Caco-2 (cell line): ENCODE measurements at regions not wholly inside any gene's neighbourhood (a gene's known extent, or its start where the extent isn't known, plus 50 kb on each side); places are given as distances from the start of the nearest gene placed in this dataset.
"Not testable (repeated sequence)": the region's sequence is repeated elsewhere in the genome, so short reads cannot be mapped to it uniquely, and the experiment has no call there.

ENCODE experiments used
- BruUV-seq: library from RNA; stranded (reverse); fragments of 400-500 nt; replicated peaks from 2 replicates; lab custom pipeline; 2021; lab: Mats Ljungman, UMichigan
- CTCF ChIA-PET: fragments of 300-600 bp; sonication (Branson Sonifier 250); formaldehyde crosslinking; loops from one replicate; lab custom pipeline; 2022; ENCODE audit warnings: antibody characterized with exemption; lab: Charles Lee
- POLR2A ChIA-PET: fragments of 300-600 bp; sonication (Branson Sonifier 250); formaldehyde crosslinking; loops from one replicate; lab custom pipeline; 2022; ENCODE audit warnings: antibody characterized with exemption; lab: Charles Lee
- DNase-seq, 2 experiments: peaks; one replicate each; pipeline versions ENCODE4 v3.0.0 to v3.0.0-alpha.2; 2020 to 2022
- H3K27me3 ChIP-seq: replicated peaks from 2 replicates; pipeline ENCODE4 v1.6.0; 2011; ENCODE audit warnings: low read length; ENCODE audit not compliant: control insufficient read depth, insufficient read depth
- H3K36me3 ChIP-seq: 2 replicates; pipeline ENCODE4 v1.5.1; 2011; ENCODE audit warnings: low read length; ENCODE audit not compliant: control insufficient read depth, insufficient read depth
- H3K4me1 ChIP-seq: fragments of 250-450 bp; sonication (Bioruptor Pico); 2 replicates; pipeline ENCODE4 v1.5.1; 2020; ENCODE audit warnings: mild to moderate bottlenecking
- H3K4me3 ChIP-seq: 2 replicates; pipeline ENCODE4 v1.5.1; 2011; ENCODE audit warnings: low read depth, mild to moderate bottlenecking, control low read depth, low read length
- H3K9me3 ChIP-seq: fragments of 250-450 bp; sonication (Bioruptor Pico); 2 replicates; pipeline ENCODE4 v1.5.1; 2020; ENCODE audit warnings: mild to moderate bottlenecking, moderate library complexity
- H3K27ac Mint-ChIP-seq: one replicate; pipeline ENCODE4 v1.8.0; 2022; ENCODE audit warnings: mixed read lengths; ENCODE audit not compliant: unreplicated experiment
- H3K27me3 Mint-ChIP-seq: one replicate; pipeline ENCODE4 v1.8.0; 2022; ENCODE audit warnings: mixed read lengths; ENCODE audit not compliant: insufficient read depth, unreplicated experiment
- H3K36me3 Mint-ChIP-seq: one replicate; pipeline ENCODE4 v1.8.0; 2022; ENCODE audit warnings: mild to moderate bottlenecking, mixed read lengths; ENCODE audit not compliant: insufficient read depth, unreplicated experiment
- H3K4me1 Mint-ChIP-seq: one replicate; pipeline ENCODE4 v1.8.0; 2022; ENCODE audit warnings: low read depth, mixed read lengths; ENCODE audit not compliant: unreplicated experiment
- H3K4me3 Mint-ChIP-seq: one replicate; pipeline ENCODE4 v1.8.0; 2022; ENCODE audit warnings: mild to moderate bottlenecking, moderate library complexity, mixed read lengths; ENCODE audit not compliant: unreplicated experiment
- H3K9me3 Mint-ChIP-seq: one replicate; pipeline ENCODE4 v1.8.0; 2022; ENCODE audit warnings: mixed read lengths; ENCODE audit not compliant: unreplicated experiment
- CTCF ChIP-seq, 2 experiments: fragments of 200-600 bp in 1 of 2; IDR thresholded peaks; 1 replicate in 1 of 2; 2 replicates in 1 of 2; pipeline versions ENCODE4 v1.5.1 to v1.8.0; 2011 to 2022; ENCODE audit warnings: antibody characterized with exemption in 1 of 2, control low read depth in 1 of 2, inconsistent platforms in 1 of 2, low read depth in 1 of 2, low read length in 1 of 2, mild to moderate bottlenecking in 1 of 2, moderate library complexity in 1 of 2; ENCODE audit not compliant: insufficient read depth in 1 of 2, severe bottlenecking in 1 of 2, unreplicated experiment in 1 of 2
- intact Hi-C: fragments of 100-400 bp; cut with micrococcal nuclease; formaldehyde crosslinking; loops from one replicate; pipeline ENCODE4 v1.10.0; 2022; ENCODE audit not compliant: unreplicated experiment

GRCh38 chrX:125155296-125156033 is 164.2 kb upstream of the TEX13C start:
- H3K27me3 Mint-ChIP-seq, H3K4me1 ChIP-seq, H3K4me3 Mint-ChIP-seq, H3K36me3 ChIP-seq, POLR2A ChIA-PET, H3K4me3 ChIP-seq, BruUV-seq, H3K4me1 Mint-ChIP-seq, intact Hi-C loops, H3K36me3 Mint-ChIP-seq, CTCF ChIA-PET, H3K9me3 Mint-ChIP-seq, H3K9me3 ChIP-seq, H3K27ac Mint-ChIP-seq, H3K27me3 ChIP-seq: not testable (repeated sequence)
- DNase-seq, result peak in 1 of 2 experiments; percentile 23

- no peak overlapping the region for H3K4me3 ChIP-seq
- H3K36me3 ChIP-seq, result no peaks in the 10 kb centered on the region
- H3K9me3 ChIP-seq, result no peaks in the 10 kb centered on the region
- POLR2A ChIA-PET, result no interaction called here
- TF ChIP-seq CTCF (IDR thresholded peaks at IDR 0.05; ENCODE audit: insufficient read depth in 1 of 2, low read depth in 1 of 2, low read length in 1 of 2, severe bottlenecking in 1 of 2, unreplicated experiment in 1 of 2), result no peak
- Mint-ChIP-seq H3K36me3 (no peaks in the 10 kb centered on the region), H3K9me3 (no peaks in the 10 kb centered on the region), H3K4me3 (no peak overlapping the region), H3K27me3 (no peaks in the 10 kb centered on the region), H3K4me1 (no peaks in the 10 kb centered on the region), H3K27ac (no peak overlapping the region)
- no TSS peak for BruUV-seq
- no peaks in the 10 kb centered on the region for H3K4me1 ChIP-seq
- no peak for DNase-seq
- no peaks in the 10 kb centered on the region for H3K27me3 ChIP-seq
- intact Hi-C loops, result no loop called here
- CTCF ChIA-PET, result no interaction called here
Observed at GRCh38 chrX:125170459-125170858, 149.2 kb upstream of the TEX13C start.

- intact Hi-C loops, result no loop called here
- CTCF ChIA-PET, result no interaction called here
- no peaks in the 10 kb centered on the region for H3K36me3 ChIP-seq
- no peak for TF ChIP-seq CTCF (IDR thresholded peaks at IDR 0.05; ENCODE audit: insufficient read depth in 1 of 2, low read depth in 1 of 2, low read length in 1 of 2, severe bottlenecking in 1 of 2, unreplicated experiment in 1 of 2)
- H3K27me3 ChIP-seq, result no peaks in the 10 kb centered on the region
- no peaks in the 10 kb centered on the region for H3K4me1 ChIP-seq
- Mint-ChIP-seq H3K27me3 (no peaks in the 10 kb centered on the region), H3K36me3 (no peaks in the 10 kb centered on the region), H3K9me3 (no peaks in the 10 kb centered on the region), H3K27ac (no peak overlapping the region), H3K4me1 (no peaks in the 10 kb centered on the region), H3K4me3 (no peak overlapping the region)
- no TSS peak for BruUV-seq
- no peak for DNase-seq
- no peaks in the 10 kb centered on the region for H3K9me3 ChIP-seq
- POLR2A ChIA-PET, result no interaction called here
- no peak overlapping the region for H3K4me3 ChIP-seq
Observed at GRCh38 chrX:125172531-125172930, 147.1 kb upstream of the TEX13C start.
